Vagina (tissue), 2 donors: ENCODE measurements at regions not wholly inside any gene's neighbourhood (a gene's known extent, or its start where the extent isn't known, plus 50 kb on each side); places are given as distances from the start of the nearest gene placed in this dataset.

Source experiments
- POLR2AphosphoS5 ChIP-seq, 2 donors: sonication (generic); formaldehyde crosslinking; IDR thresholded peaks; one replicate each; pipeline ENCODE4 v1.9.0; 2017; ENCODE audit warnings: antibody characterized with exemption in 2 of 2, mild to moderate bottlenecking in 2 of 2, low read depth in 1 of 2; ENCODE audit not compliant: insufficient read depth in 1 of 2
- TF ChIP-seq, protein P1 (sequence below), 3 experiments: fragments of 450-650 bp in 2 of 3; fragments of 200-600 bp in 1 of 3; sonication (generic) in 1 of 3; IDR thresholded peaks; one replicate each; pipeline ENCODE4 v1.5.1; 2017 to 2019; ENCODE audit warnings: antibody characterized with exemption in 3 of 3, mild to moderate bottlenecking in 2 of 3, moderate library complexity in 2 of 3

DNA sequence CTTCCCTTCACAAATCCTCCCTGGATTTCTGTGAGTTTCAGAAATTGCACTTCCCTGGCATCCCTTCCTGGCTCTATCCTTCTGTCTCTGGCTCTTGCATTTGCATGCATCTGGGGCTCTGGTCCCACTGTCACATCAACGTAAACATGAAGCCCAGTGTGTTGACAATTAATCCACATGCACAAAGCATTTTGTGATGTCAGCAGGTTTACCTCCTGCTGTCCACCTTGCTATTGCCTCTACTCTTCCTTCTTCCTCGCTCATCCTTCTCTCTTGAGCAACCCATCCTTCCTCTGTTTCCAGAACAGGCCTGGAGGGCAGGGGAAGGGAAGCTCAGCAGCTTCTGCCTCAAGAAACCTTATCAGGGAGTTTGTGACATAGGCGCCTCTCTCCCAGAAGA lies 111.7 kb upstream of the ATP5MC3 start:
- TF ChIP-seq POLR2AphosphoS5 (IDR thresholded peaks at IDR 0.05; ENCODE audit: insufficient read depth in 1 of 2, low read depth in 1 of 2), result no peak
- TF ChIP-seq, protein P1, sequence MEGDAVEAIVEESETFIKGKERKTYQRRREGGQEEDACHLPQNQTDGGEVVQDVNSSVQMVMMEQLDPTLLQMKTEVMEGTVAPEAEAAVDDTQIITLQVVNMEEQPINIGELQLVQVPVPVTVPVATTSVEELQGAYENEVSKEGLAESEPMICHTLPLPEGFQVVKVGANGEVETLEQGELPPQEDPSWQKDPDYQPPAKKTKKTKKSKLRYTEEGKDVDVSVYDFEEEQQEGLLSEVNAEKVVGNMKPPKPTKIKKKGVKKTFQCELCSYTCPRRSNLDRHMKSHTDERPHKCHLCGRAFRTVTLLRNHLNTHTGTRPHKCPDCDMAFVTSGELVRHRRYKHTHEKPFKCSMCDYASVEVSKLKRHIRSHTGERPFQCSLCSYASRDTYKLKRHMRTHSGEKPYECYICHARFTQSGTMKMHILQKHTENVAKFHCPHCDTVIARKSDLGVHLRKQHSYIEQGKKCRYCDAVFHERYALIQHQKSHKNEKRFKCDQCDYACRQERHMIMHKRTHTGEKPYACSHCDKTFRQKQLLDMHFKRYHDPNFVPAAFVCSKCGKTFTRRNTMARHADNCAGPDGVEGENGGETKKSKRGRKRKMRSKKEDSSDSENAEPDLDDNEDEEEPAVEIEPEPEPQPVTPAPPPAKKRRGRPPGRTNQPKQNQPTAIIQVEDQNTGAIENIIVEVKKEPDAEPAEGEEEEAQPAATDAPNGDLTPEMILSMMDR (IDR thresholded peaks at IDR 0.05), result no peak
